ENCODE measurements at regions not wholly inside any gene's neighbourhood (a gene's known extent, or its start where the extent isn't known, plus 50 kb on each side); places are given as distances from the start of the nearest gene placed in this dataset.

- DNase-seq, result peak; percentile 52
These were observed 428.2 kb downstream of the ATP23 start for GRCh38 chr12:58369576-58369975.

- DNase-seq, result no peak
These were observed 430.9 kb downstream of the ATP23 start for GRCh38 chr12:58372298-58372697.

- peak; percentile 59 for DNase-seq
These were observed 436.7 kb downstream of the ATP23 start for GRCh38 chr12:58378028-58378427.

GRCh38 chr12:58381546-58381945, 440.2 kb downstream of the ATP23 start:
- DNase-seq, result no peak

GRCh38 chr12:58384196-58384595, 442.8 kb downstream of the ATP23 start:
- no peak for DNase-seq

- no peak for DNase-seq
These were observed 444.8 kb downstream of the ATP23 start for GRCh38 chr12:58386136-58386535.

GRCh38 chr12:58387199-58387598, 445.8 kb downstream of the ATP23 start:
- peak; percentile 77 for DNase-seq

- peak; percentile 73 for DNase-seq
These were observed 446.9 kb downstream of the ATP23 start for GRCh38 chr12:58388261-58388660.

GRCh38 chr12:58393152-58393551, 451.8 kb downstream of the ATP23 start:
- DNase-seq, result peak; percentile 47

- DNase-seq, result no peak
These were observed 453.7 kb downstream of the ATP23 start for GRCh38 chr12:58395056-58395455.

GRCh38 chr12:58395470-58395869, 454.1 kb downstream of the ATP23 start:
- DNase-seq, result peak; percentile 41

GRCh38 chr12:58396239-58396638, 454.9 kb downstream of the ATP23 start:
- DNase-seq, result no peak

GRCh38 chr12:58405363-58405762, 464.0 kb downstream of the ATP23 start:
- no peak for DNase-seq

GRCh38 chr12:58408516-58408915, 467.1 kb downstream of the ATP23 start:
- DNase-seq, result no peak

- no peak for DNase-seq
These were observed 471.2 kb downstream of the ATP23 start for GRCh38 chr12:58412461-58413060.

- DNase-seq, result peak; percentile 76
These were observed 472.4 kb downstream of the ATP23 start for GRCh38 chr12:58413794-58414193.

GRCh38 chr12:58414398-58414871, 473.1 kb downstream of the ATP23 start:
- peak; percentile 89 for DNase-seq

GRCh38 chr12:58415716-58416115, 474.3 kb downstream of the ATP23 start:
- no peak for DNase-seq

- DNase-seq, result peak; percentile 92
These were observed 474.9 kb downstream of the ATP23 start for GRCh38 chr12:58416236-58416635.

- no peak for DNase-seq
These were observed 477.9 kb downstream of the ATP23 start for GRCh38 chr12:58419196-58419760.

GRCh38 chr12:58419905-58420304, 478.5 kb downstream of the ATP23 start:
- DNase-seq, result no peak

GRCh38 chr12:58420503-58420902, 479.1 kb downstream of the ATP23 start:
- DNase-seq, result peak; percentile 35

GRCh38 chr12:58421990-58422389, 480.6 kb downstream of the ATP23 start:
- DNase-seq, result no peak

GRCh38 chr12:58424735-58425392, 483.5 kb downstream of the ATP23 start:
- peak; percentile 25 for DNase-seq
